Mesenchymal stem cell (in vitro differentiated cells and primary cell): ENCODE measurements at regions not wholly inside any gene's neighbourhood (a gene's known extent, or its start where the extent isn't known, plus 50 kb on each side); places are given as distances from the start of the nearest gene placed in this dataset.
"Not testable (repeated sequence)": the region's sequence is repeated elsewhere in the genome, so short reads cannot be mapped to it uniquely, and the experiment has no call there.

Source experiments
- DNase-seq: peaks from one replicate; pipeline ENCODE4 v3.0.0-alpha.2; 2013
- H2AFZ ChIP-seq: one replicate; pipeline ENCODE4 v1.6.1; 2013; ENCODE audit warnings: low read depth, mild to moderate bottlenecking, control low read depth, inconsistent platforms, low read length, moderate library complexity
- H2AK5ac ChIP-seq: 2 replicates; pipeline ENCODE4 v1.6.1; 2013; ENCODE audit warnings: low read length, moderate library complexity, mild to moderate bottlenecking, inconsistent platforms; ENCODE audit not compliant: severe bottlenecking
- H2BK120ac ChIP-seq: one replicate; pipeline ENCODE4 v1.6.1; 2013; ENCODE audit warnings: low read depth, mild to moderate bottlenecking, inconsistent platforms, low read length, moderate library complexity
- H2BK12ac ChIP-seq, 2 experiments: one replicate each; pipeline ENCODE4 v1.6.1; 2013; ENCODE audit warnings: inconsistent platforms in 2 of 2, low read length in 2 of 2, mild to moderate bottlenecking in 2 of 2, moderate library complexity in 2 of 2, control low read depth in 1 of 2
- H2BK15ac ChIP-seq: one replicate; pipeline ENCODE4 v1.6.1; 2013; ENCODE audit warnings: mild to moderate bottlenecking, low read depth, inconsistent platforms; ENCODE audit not compliant: poor library complexity, severe bottlenecking
- H2BK5ac ChIP-seq: 2 replicates; pipeline ENCODE4 v1.6.1; 2013; ENCODE audit warnings: low read depth, mild to moderate bottlenecking, low read length, control low read depth, inconsistent platforms; ENCODE audit not compliant: poor library complexity, severe bottlenecking
- H3K14ac ChIP-seq, 2 experiments: one replicate each; pipeline ENCODE4 v1.6.1; 2013; ENCODE audit warnings: inconsistent platforms in 2 of 2, low read length in 2 of 2, control low read depth in 1 of 2, mild to moderate bottlenecking in 1 of 2, moderate library complexity in 1 of 2
- H3K18ac ChIP-seq, 2 experiments: one replicate each; pipeline ENCODE4 v1.6.1; 2013; ENCODE audit warnings: inconsistent platforms in 2 of 2, low read length in 2 of 2, control low read depth in 1 of 2, low read depth in 1 of 2, mild to moderate bottlenecking in 1 of 2
- H3K23ac ChIP-seq, 2 experiments: one replicate each; pipeline ENCODE4 v1.6.1; 2013; ENCODE audit warnings: inconsistent platforms in 2 of 2, low read length in 2 of 2, mild to moderate bottlenecking in 2 of 2, moderate library complexity in 2 of 2, control low read depth in 1 of 2
- H3K27ac ChIP-seq: 2 replicates; pipeline ENCODE4 v1.5.1; 2013; ENCODE audit warnings: mild to moderate bottlenecking, moderate library complexity, low read length, control low read depth, inconsistent platforms; ENCODE audit not compliant: poor library complexity, severe bottlenecking
- H3K27me3 ChIP-seq, 2 experiments: 2 replicates each; pipeline versions ENCODE4 v1.6.1 to v1.7.0; 2013; ENCODE audit warnings: low read length in 2 of 2, mild to moderate bottlenecking in 2 of 2, moderate library complexity in 2 of 2, control low read depth in 1 of 2, inconsistent platforms in 1 of 2; ENCODE audit not compliant: control insufficient read depth in 1 of 2, insufficient read depth in 1 of 2
- H3K36me3 ChIP-seq, 2 experiments: 2 replicates each; pipeline versions ENCODE4 v1.6.1 to v1.7.0; 2013; ENCODE audit warnings: low read length in 2 of 2, control low read depth in 1 of 2, inconsistent platforms in 1 of 2, low read depth in 1 of 2, mild to moderate bottlenecking in 1 of 2; ENCODE audit not compliant: insufficient read depth in 2 of 2, control insufficient read depth in 1 of 2
- H3K4ac ChIP-seq, 2 experiments: one replicate each; pipeline ENCODE4 v1.6.1; 2013; ENCODE audit warnings: inconsistent platforms in 2 of 2, low read length in 2 of 2, mild to moderate bottlenecking in 2 of 2, moderate library complexity in 2 of 2, control low read depth in 1 of 2, low read depth in 1 of 2
- H3K4me1 ChIP-seq: 2 replicates; pipeline ENCODE4 v1.6.1; 2013; ENCODE audit warnings: low read depth, low read length, control low read depth; ENCODE audit not compliant: control insufficient read depth, insufficient read depth
- H3K4me2 ChIP-seq: 2 replicates; pipeline ENCODE4 v1.6.1; 2013; ENCODE audit warnings: low read length, mild to moderate bottlenecking, inconsistent platforms; ENCODE audit not compliant: poor library complexity, severe bottlenecking
- H3K4me3 ChIP-seq, 2 experiments: 2 replicates each; pipeline versions ENCODE4 v1.5.1 to v1.7.0; 2013; ENCODE audit warnings: low read length in 2 of 2, mild to moderate bottlenecking in 2 of 2, control low read depth in 1 of 2, low read depth in 1 of 2; ENCODE audit not compliant: insufficient read depth in 1 of 2
- H3K79me1 ChIP-seq: replicated peaks from 2 replicates; pipeline ENCODE4 v1.6.1; 2013; ENCODE audit warnings: mild to moderate bottlenecking, control low read depth, low read length, inconsistent platforms; ENCODE audit not compliant: poor library complexity, severe bottlenecking
- H3K9ac ChIP-seq: 2 replicates; pipeline ENCODE4 v1.7.0; 2013; ENCODE audit warnings: mild to moderate bottlenecking, low read length, moderate library complexity
- H3K9me3 ChIP-seq: 2 replicates; pipeline ENCODE4 v1.7.0; 2013; ENCODE audit warnings: mild to moderate bottlenecking, low read length; ENCODE audit not compliant: control insufficient read depth
- H4K8ac ChIP-seq: one replicate; pipeline ENCODE4 v1.6.1; 2013; ENCODE audit warnings: inconsistent platforms, mild to moderate bottlenecking, low read length, moderate library complexity
- H4K91ac ChIP-seq: one replicate; pipeline ENCODE4 v1.6.1; 2013; ENCODE audit warnings: mild to moderate bottlenecking, low read length, inconsistent platforms
- WGBS: methylation state at CpG from one replicate; pipeline ENCODE4 v1.1.7; 2013; ENCODE audit warnings: mixed read lengths; 5-methylcytosine and 5-hydroxymethylcytosine counted together

GRCh38 chr6:50965495-50965894 is 146.8 kb downstream of the TFAP2B start:
- no peak overlapping the region for H2BK120ac ChIP-seq
- no peak overlapping the region for H3K18ac ChIP-seq
- no peak overlapping the region for H3K23ac ChIP-seq
- H2AFZ ChIP-seq: no peak overlapping the region
- no peak overlapping the region for H2AK5ac ChIP-seq
- no peak overlapping the region for H2BK5ac ChIP-seq
- H3K9me3 ChIP-seq: no peaks in the 10 kb centered on the region
- DNase-seq: no peak
- no peak overlapping the region for H3K9ac ChIP-seq
- no peak overlapping the region for H3K4me2 ChIP-seq
- H2BK15ac ChIP-seq: no peak overlapping the region
- no peak overlapping the region for H4K91ac ChIP-seq
- no peaks in the 10 kb centered on the region for H3K79me1 ChIP-seq
- no peak overlapping the region for H3K14ac ChIP-seq
- H3K4me3 ChIP-seq: no peak overlapping the region
- no peak overlapping the region for H2BK12ac ChIP-seq
- peaks cover 2% of the 10 kb centered on the region for H3K4me1 ChIP-seq
- no peaks in the 10 kb centered on the region for H3K27me3 ChIP-seq
- no peaks in the 10 kb centered on the region for H3K36me3 ChIP-seq
- no peak overlapping the region for H3K27ac ChIP-seq
- no peak overlapping the region for H3K4ac ChIP-seq
- H4K8ac ChIP-seq: no peak overlapping the region

- Histone ChIP-seq H4K8ac (no peak overlapping the region), H3K4me1 (peaks cover 2% of the 10 kb centered on the region), H3K4me3 (no peak overlapping the region), H3K36me3 (no peaks in the 10 kb centered on the region), H3K27ac (no peak overlapping the region), H3K4ac (no peak overlapping the region), H2BK5ac (no peak overlapping the region), H3K4me2 (no peak overlapping the region), H2BK120ac (no peak overlapping the region), H3K27me3 (no peaks in the 10 kb centered on the region), H4K91ac (no peak overlapping the region), H3K23ac (no peak overlapping the region), H2AFZ (no peak overlapping the region), H2BK12ac (no peak overlapping the region), H3K9me3 (no peaks in the 10 kb centered on the region), H3K9ac (no peak overlapping the region), H3K18ac (no peak overlapping the region), H3K14ac (no peak overlapping the region), H3K79me1 (no peaks in the 10 kb centered on the region), H2AK5ac (no peak overlapping the region), H2BK15ac (no peak overlapping the region)
- DNase-seq: no peak
- WGBS: no CpG with 5 or more reads among the region's 1 CpG
Measured at GRCh38 chr6:50966532-50966931, 147.9 kb downstream of the TFAP2B start.

- H3K4me3 ChIP-seq: no peak overlapping the region
- H4K91ac ChIP-seq: no peak overlapping the region
- H2BK12ac ChIP-seq: no peak overlapping the region
- H3K9ac ChIP-seq: no peak overlapping the region
- H3K4ac ChIP-seq: no peak overlapping the region
- H3K27ac ChIP-seq: no peak overlapping the region
- no peaks in the 10 kb centered on the region for H3K27me3 ChIP-seq
- H2BK5ac ChIP-seq: no peak overlapping the region
- no peak overlapping the region for H3K23ac ChIP-seq
- H3K79me1 ChIP-seq: no peaks in the 10 kb centered on the region
- H2BK120ac ChIP-seq: no peak overlapping the region
- no peak overlapping the region for H2AK5ac ChIP-seq
- H2BK15ac ChIP-seq: no peak overlapping the region
- H3K36me3 ChIP-seq: no peaks in the 10 kb centered on the region
- no peak overlapping the region for H2AFZ ChIP-seq
- DNase-seq: no peak
- no peaks in the 10 kb centered on the region for H3K9me3 ChIP-seq
- no peak overlapping the region for H3K14ac ChIP-seq
- H4K8ac ChIP-seq: no peak overlapping the region
- H3K4me2 ChIP-seq: no peak overlapping the region
- no peak overlapping the region for H3K18ac ChIP-seq
- peaks cover 2% of the 10 kb centered on the region for H3K4me1 ChIP-seq
Measured at GRCh38 chr6:50966986-50967385, 148.3 kb downstream of the TFAP2B start.

GRCh38 chr6:50968246-50968645 is 149.6 kb downstream of the TFAP2B start:
- H3K14ac ChIP-seq, H3K27me3 ChIP-seq, H2AK5ac ChIP-seq, H3K27ac ChIP-seq, H3K9me3 ChIP-seq, H2AFZ ChIP-seq, H2BK12ac ChIP-seq, H2BK15ac ChIP-seq, H2BK5ac ChIP-seq, H3K4me3 ChIP-seq, DNase-seq, H3K36me3 ChIP-seq, H3K4ac ChIP-seq, H4K8ac ChIP-seq, H3K79me1 ChIP-seq, H3K9ac ChIP-seq, H3K18ac ChIP-seq, H3K4me1 ChIP-seq, H3K23ac ChIP-seq, H4K91ac ChIP-seq, H3K4me2 ChIP-seq, H2BK120ac ChIP-seq: not testable (repeated sequence)
- WGBS: 92% methylated on average over 5 of the region's 5 CpGs
